SK-N-SH treated with all-trans-retinoic acid at 6 μM for 48 hours (cell line): ENCODE measurements at regions not wholly inside any gene's neighbourhood (a gene's known extent, or its start where the extent isn't known, plus 50 kb on each side); places are given as distances from the start of the nearest gene placed in this dataset.

Experiments used
- CREB5 ChIP-seq: fragments of 250-450 bp; sonication (Bioruptor Pico); IDR thresholded peaks from 2 replicates; pipeline ENCODE4 v1.5.1; 2020; ENCODE audit warnings: low read depth, mild to moderate bottlenecking, moderate library complexity
- CSRNP3 ChIP-seq: fragments of 250-450 bp; sonication (Bioruptor Pico); IDR thresholded peaks from 2 replicates; pipeline ENCODE4 v1.5.1; 2021; ENCODE audit warnings: mild to moderate bottlenecking, moderate library complexity
- PATZ1 ChIP-seq: fragments of 250-450 bp; sonication (Bioruptor Pico); IDR thresholded peaks from 2 replicates; pipeline ENCODE4 v1.8.0; 2020; ENCODE audit warnings: mild to moderate bottlenecking, moderate library complexity, borderline replicate concordance
- RARB ChIP-seq: fragments of 250-450 bp; sonication (Bioruptor Pico); IDR thresholded peaks from 2 replicates; pipeline ENCODE4 v1.8.0; 2021; ENCODE audit warnings: mild to moderate bottlenecking, moderate library complexity
- SNAI2 ChIP-seq: fragments of 250-450 bp; sonication (Bioruptor Pico); IDR thresholded peaks from 2 replicates; pipeline ENCODE4 v1.5.0; 2020; ENCODE audit warnings: mild to moderate bottlenecking, moderate library complexity
- ZFP3 ChIP-seq: fragments of 250-450 bp; sonication (Bioruptor Pico); IDR thresholded peaks from 2 replicates; pipeline ENCODE4 v1.5.0; 2020; ENCODE audit warnings: mild to moderate bottlenecking, moderate library complexity

- TF ChIP-seq RARB (CRISPR knock-in tag) (no peak), CSRNP3 (CRISPR knock-in tag) (no peak), ZFP3 (CRISPR knock-in tag) (no peak), PATZ1 (CRISPR knock-in tag) (no peak), SNAI2 (no peak), CREB5 (no peak)
These were observed 327.1 kb upstream of the MTNR1B start for GRCh38 chr11:92642177-92642931.
